22Rv1 (cell line): ENCODE measurements at regions not wholly inside any gene's neighbourhood (a gene's known extent, or its start where the extent isn't known, plus 50 kb on each side); places are given as distances from the start of the nearest gene placed in this dataset.

Source experiments
- ZFX ChIP-seq: fragments of 450-650 bp; IDR thresholded peaks from 2 replicates; pipeline ENCODE4 v1.6.1; 2017; ENCODE audit warnings: antibody characterized with exemption, borderline replicate concordance
- TF ChIP-seq, protein P1 (sequence below): fragments of 450-650 bp; IDR thresholded peaks from 2 replicates; pipeline ENCODE4 v1.5.1; 2017; ENCODE audit warnings: mild to moderate bottlenecking

GRCh38 chr2:58925676-58926081 lies 684.6 kb upstream of the FANCL start:
- TF ChIP-seq, protein P1, sequence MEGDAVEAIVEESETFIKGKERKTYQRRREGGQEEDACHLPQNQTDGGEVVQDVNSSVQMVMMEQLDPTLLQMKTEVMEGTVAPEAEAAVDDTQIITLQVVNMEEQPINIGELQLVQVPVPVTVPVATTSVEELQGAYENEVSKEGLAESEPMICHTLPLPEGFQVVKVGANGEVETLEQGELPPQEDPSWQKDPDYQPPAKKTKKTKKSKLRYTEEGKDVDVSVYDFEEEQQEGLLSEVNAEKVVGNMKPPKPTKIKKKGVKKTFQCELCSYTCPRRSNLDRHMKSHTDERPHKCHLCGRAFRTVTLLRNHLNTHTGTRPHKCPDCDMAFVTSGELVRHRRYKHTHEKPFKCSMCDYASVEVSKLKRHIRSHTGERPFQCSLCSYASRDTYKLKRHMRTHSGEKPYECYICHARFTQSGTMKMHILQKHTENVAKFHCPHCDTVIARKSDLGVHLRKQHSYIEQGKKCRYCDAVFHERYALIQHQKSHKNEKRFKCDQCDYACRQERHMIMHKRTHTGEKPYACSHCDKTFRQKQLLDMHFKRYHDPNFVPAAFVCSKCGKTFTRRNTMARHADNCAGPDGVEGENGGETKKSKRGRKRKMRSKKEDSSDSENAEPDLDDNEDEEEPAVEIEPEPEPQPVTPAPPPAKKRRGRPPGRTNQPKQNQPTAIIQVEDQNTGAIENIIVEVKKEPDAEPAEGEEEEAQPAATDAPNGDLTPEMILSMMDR: no peak
- no peak for TF ChIP-seq ZFX
